BLaER1 (cell line): ENCODE measurements at regions not wholly inside any gene's neighbourhood (a gene's known extent, or its start where the extent isn't known, plus 50 kb on each side); places are given as distances from the start of the nearest gene placed in this dataset.
A peak's percentile ranks its signal among the peaks of the same experiment; 100 is the strongest.

Source experiments
- H3K27ac ChIP-seq: shearing (Covaris generic); formaldehyde crosslinking; 2 replicates; pipeline ENCODE4 v1.8.1; 2022
- H3K27me3 ChIP-seq: shearing (Covaris generic); formaldehyde crosslinking; 2 replicates; pipeline ENCODE4 v1.8.1; 2022
- H3K36me3 ChIP-seq: shearing (Covaris generic); formaldehyde crosslinking; 2 replicates; pipeline ENCODE4 v1.8.1; 2022
- H3K4me1 ChIP-seq: shearing (Covaris generic); formaldehyde crosslinking; 2 replicates; pipeline ENCODE4 v1.8.1; 2022
- H3K4me2 ChIP-seq: shearing (Covaris generic); formaldehyde crosslinking; 2 replicates; pipeline ENCODE4 v1.8.1; 2022
- H3K4me3 ChIP-seq: shearing (Covaris generic); formaldehyde crosslinking; 2 replicates; pipeline ENCODE4 v1.8.1; 2022
- H3K9ac ChIP-seq: shearing (Covaris generic); formaldehyde crosslinking; 2 replicates; pipeline ENCODE4 v1.8.1; 2022
- H3K9me3 ChIP-seq: shearing (Covaris generic); formaldehyde crosslinking; 2 replicates; pipeline ENCODE4 v1.8.1; 2022
- H4K20me1 ChIP-seq: shearing (Covaris generic); formaldehyde crosslinking; 2 replicates; pipeline ENCODE4 v1.8.1; 2022
- Cebpa-rat ChIP-seq: shearing (Covaris generic); IDR thresholded peaks from 2 replicates; pipeline ENCODE4 v1.8.1; 2022

DNA sequence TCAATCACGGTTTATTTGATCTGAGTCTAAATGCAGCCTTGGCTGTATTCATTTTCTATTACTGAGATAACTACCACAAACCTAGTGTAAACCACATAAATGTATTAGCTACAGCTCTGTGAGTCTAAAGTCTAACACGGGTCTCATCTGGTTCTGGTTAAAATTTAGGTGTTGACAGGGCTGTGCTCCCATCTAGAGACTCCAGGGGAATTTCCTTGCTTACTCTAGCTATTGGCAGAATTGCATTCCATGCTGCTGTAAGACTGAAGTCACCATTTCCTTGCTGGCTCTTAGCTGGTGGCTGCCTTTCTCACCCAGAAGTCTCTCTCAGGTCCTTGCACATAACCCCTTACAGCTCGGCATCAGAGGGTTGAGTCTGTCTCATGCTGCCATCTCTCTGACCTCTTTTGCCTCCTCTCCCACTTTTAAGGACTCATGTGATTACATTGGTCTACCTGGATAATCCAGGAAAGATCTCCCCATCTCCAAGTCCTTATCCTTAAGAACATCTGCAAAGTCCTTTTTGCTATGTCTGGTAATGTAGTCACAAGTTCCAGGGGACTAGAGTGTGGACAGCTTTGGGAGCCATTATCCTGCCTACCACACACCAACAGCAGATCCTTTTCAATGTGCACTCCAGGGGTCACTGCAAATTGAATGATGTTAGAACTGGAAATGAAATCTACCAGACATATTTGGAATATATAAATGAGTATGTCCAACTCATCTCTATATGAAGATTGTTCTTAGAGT is 207.0 kb upstream of the AGAP1 start:
- Histone ChIP-seq H3K27me3 (no peaks in the 10 kb centered on the region), H3K36me3 (no peaks in the 10 kb centered on the region), H3K4me1 (no peaks in the 10 kb centered on the region), H4K20me1 (no peaks in the 10 kb centered on the region), H3K4me2 (no peak overlapping the region), H3K4me3 (no peak overlapping the region), H3K27ac (no peak overlapping the region), H3K9ac (no peak overlapping the region), H3K9me3 (no peaks in the 10 kb centered on the region)
- TF ChIP-seq Cebpa-rat, result no peak

DNA sequence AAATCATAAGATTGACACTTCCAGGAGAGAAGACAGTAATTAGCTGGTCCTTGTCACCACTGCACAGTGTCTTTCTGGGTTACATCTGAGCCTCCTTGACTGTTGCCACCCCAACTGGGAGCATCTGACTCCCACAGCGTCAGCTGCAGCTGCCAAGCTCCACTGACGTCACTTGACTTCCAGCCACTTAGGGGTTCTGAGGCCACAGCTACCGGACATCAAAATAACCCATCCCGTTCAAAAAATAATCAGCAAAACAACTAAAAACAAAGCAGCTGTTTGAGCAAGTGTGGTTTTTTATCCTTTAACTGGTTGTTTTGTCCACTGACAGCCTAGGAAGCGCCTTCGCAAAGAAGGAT is 206.5 kb upstream of the AGAP1 start:
- TF ChIP-seq Cebpa-rat, result no peak
- H3K4me3 ChIP-seq, result no peak overlapping the region
- no peak overlapping the region for H3K4me2 ChIP-seq
- H4K20me1 ChIP-seq, result no peaks in the 10 kb centered on the region
- no peak overlapping the region for H3K9ac ChIP-seq
- H3K9me3 ChIP-seq, result no peaks in the 10 kb centered on the region
- H3K36me3 ChIP-seq, result no peaks in the 10 kb centered on the region
- no peaks in the 10 kb centered on the region for H3K27me3 ChIP-seq
- H3K27ac ChIP-seq, result no peak overlapping the region
- H3K4me1 ChIP-seq, result no peaks in the 10 kb centered on the region

DNA sequence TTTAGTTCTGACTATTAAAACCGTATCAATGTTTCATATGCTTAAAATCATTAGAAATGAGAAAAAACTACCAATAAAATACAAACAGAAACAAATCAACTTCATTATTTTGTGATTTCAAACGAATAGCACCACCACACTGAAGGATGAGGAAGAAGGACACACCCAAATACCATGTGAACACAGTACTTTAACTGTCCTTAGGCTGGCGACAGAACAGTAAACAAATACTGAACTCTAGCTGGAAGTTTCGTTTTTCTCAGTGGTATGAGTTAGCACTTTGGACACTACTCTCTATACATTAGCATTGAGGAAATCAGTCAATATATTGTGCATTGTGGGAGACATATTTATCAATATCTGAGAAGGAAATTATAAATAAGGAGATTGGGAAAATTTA is 202.4 kb upstream of the AGAP1 start:
- no peak overlapping the region for H3K27ac ChIP-seq

DNA sequence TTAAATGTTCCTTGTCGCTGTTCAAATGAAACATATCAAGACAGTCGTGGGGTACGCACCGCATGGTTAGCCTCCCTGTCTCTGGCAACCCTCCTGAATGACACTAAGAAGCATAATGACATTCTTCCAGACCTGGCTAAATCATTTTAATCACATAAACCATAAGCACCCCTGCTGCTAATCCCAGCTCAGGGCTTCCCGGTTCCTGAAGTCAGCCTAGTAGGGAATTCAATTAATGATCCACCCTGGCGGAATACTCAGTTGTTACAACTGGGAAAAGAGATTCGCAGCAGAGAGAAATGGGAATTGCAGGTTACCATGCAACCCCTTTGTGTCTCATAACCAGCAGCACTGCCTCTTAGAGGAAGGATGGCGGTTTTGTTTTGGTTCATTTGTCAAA is 200.8 kb upstream of the AGAP1 start:
- no peaks in the 10 kb centered on the region for H3K27me3 ChIP-seq
- H3K36me3 ChIP-seq, result no peaks in the 10 kb centered on the region
- H3K4me2 ChIP-seq, result no peak overlapping the region
- no peak overlapping the region for H3K27ac ChIP-seq
- H4K20me1 ChIP-seq, result no peaks in the 10 kb centered on the region
- no peaks in the 10 kb centered on the region for H3K9me3 ChIP-seq
- no peak overlapping the region for H3K9ac ChIP-seq
- TF ChIP-seq Cebpa-rat, result no peak
- H3K4me1 ChIP-seq, result peaks cover 17% of the 10 kb centered on the region
- H3K4me3 ChIP-seq, result no peak overlapping the region

More for the DNA sequence above, 202.4 kb upstream of the AGAP1 start:
- no peaks in the 10 kb centered on the region for H3K36me3 ChIP-seq
- no peak for TF ChIP-seq Cebpa-rat
- H3K4me3 ChIP-seq, result no peak overlapping the region
- peaks cover 17% of the 10 kb centered on the region for H3K4me1 ChIP-seq
- no peaks in the 10 kb centered on the region for H3K9me3 ChIP-seq
- H4K20me1 ChIP-seq, result no peaks in the 10 kb centered on the region
- no peaks in the 10 kb centered on the region for H3K27me3 ChIP-seq
- no peak overlapping the region for H3K4me2 ChIP-seq
- H3K9ac ChIP-seq, result no peak overlapping the region

DNA sequence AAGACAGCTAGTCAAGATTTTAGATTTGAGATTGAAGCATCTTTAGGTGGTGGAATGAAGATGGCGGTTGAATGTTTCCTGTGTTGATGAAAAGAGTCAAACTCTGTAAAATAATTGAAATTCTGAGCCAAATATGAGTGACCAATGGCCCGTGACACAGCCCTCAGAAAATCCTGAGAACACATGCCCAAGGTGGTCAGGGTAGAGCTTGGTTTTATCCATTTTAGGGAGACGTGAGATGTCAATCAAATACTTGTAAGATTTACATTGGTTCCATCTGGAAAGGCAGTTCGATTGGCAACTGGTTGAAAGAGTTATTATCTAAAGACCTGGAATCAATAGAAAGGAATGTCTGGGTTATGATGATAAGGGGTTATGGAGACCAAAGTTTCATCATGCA is 198.0 kb upstream of the AGAP1 start:
- H3K4me1 ChIP-seq, result peaks cover 31% of the 10 kb centered on the region
- H3K9me3 ChIP-seq, result no peaks in the 10 kb centered on the region
- no peak overlapping the region for H3K4me3 ChIP-seq
- no peaks in the 10 kb centered on the region for H3K27me3 ChIP-seq
- H4K20me1 ChIP-seq, result no peaks in the 10 kb centered on the region
- no peak overlapping the region for H3K27ac ChIP-seq
- no peak overlapping the region for H3K9ac ChIP-seq
- TF ChIP-seq Cebpa-rat, result no peak
- H3K36me3 ChIP-seq, result no peaks in the 10 kb centered on the region
- H3K4me2 ChIP-seq, result 0 out of 2 replicates have a peak overlapping the region, but pooled peaks have one; percentile 14

DNA sequence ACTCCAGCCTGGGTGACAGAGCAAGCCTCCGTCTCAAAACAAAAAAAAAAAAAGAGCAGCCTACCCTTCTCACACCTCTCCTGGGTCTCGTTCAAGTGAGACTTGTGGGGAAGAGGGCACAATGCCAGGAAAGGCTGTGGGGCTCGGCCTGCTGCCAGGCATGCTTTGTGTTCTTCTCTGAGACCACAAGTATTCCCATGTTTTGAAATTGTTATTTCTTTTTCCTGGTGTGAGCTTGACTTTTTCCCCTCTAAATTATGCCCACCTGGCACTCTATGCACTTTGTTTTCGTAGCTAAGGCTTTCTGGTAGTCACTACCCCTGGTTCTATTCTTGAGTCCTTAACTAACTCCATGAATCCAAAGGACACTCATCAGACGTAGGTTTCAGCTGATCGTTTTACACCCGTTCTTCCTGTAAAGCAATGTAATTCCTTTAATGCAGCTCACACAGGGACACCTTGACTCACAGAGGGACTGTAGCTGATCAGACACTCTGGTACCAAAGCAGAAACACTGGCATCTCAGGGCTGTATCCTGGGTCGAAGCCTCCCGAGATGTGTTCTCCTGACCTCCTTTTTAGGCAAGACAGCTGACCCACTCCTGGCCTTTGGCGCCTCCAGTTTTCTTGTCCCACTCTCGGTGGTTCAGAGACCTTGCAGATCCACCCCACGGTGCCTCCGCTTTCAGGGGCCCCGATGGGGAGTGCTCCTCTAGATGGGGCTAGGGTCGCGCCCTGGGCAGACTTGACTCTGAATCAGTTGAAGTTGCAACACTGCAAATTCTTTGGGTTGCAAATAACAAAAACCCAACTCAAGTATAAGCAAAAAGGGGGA is 193.3 kb upstream of the AGAP1 start:
- TF ChIP-seq Cebpa-rat, result no peak
- peak overlapping the region; percentile 37 for H3K4me2 ChIP-seq

DNA sequence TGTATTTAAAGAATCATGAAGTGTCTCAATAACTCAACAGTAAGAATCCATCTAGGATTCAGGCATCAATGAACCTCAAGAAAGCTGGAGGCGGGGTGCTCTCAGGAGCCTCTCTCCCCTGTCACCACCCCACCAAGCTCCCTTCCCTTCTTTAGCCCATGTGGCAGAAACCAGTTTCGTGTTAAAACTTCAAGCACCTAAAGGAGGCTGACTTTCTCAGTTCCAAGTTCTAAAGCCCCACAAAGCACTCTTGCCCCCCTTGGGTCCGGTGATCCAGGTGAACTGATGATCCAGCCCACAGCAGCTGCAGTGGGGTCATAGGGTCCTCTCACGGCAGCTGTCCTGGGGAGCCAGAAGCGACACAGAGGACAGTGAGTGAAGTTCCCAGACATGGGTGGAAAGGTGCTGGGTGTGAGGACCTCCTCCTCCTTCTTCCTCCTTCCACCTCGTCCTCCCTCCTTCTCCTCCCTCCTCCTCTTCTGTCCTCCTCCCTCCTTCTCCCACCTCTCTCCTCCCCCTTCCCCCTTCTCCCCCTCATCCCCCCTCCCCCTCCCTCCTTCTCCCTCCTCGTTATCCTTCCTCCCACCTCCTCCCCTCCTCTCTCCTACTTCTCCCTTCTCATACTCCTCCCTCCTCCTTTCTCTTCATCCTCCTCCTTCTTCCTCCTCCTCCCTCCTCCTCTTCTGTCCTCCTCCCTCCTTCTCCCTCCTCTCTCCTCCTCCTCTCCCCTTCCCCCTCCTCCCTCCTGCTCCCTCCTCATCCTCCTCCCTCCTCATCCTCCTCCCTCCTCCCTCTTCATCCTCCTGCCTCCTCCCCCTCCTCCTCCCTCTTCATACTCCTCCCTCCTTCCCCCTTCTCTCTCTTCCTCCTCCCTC is 192.4 kb upstream of the AGAP1 start:
- Histone ChIP-seq H3K36me3 (no peaks in the 10 kb centered on the region), H3K4me2 (no peak overlapping the region), H3K4me3 (no peak overlapping the region), H3K27ac (no peak overlapping the region), H3K4me1 (peaks cover 15% of the 10 kb centered on the region), H3K9ac (no peak overlapping the region), H3K27me3 (no peaks in the 10 kb centered on the region), H3K9me3 (peaks cover 11% of the 10 kb centered on the region), H4K20me1 (no peaks in the 10 kb centered on the region)
- TF ChIP-seq Cebpa-rat, result no peak

More for the DNA sequence above, 193.3 kb upstream of the AGAP1 start:
- peaks cover 3% of the 10 kb centered on the region; the same call in 1 of the 2 replicates for H3K9me3 ChIP-seq
- H3K27me3 ChIP-seq, result no peaks in the 10 kb centered on the region
- H4K20me1 ChIP-seq, result no peaks in the 10 kb centered on the region
- no peak overlapping the region for H3K9ac ChIP-seq
- H3K4me3 ChIP-seq, result no peak overlapping the region
- no peak overlapping the region for H3K27ac ChIP-seq
- no peaks in the 10 kb centered on the region for H3K36me3 ChIP-seq
- peaks cover 18% of the 10 kb centered on the region for H3K4me1 ChIP-seq

DNA sequence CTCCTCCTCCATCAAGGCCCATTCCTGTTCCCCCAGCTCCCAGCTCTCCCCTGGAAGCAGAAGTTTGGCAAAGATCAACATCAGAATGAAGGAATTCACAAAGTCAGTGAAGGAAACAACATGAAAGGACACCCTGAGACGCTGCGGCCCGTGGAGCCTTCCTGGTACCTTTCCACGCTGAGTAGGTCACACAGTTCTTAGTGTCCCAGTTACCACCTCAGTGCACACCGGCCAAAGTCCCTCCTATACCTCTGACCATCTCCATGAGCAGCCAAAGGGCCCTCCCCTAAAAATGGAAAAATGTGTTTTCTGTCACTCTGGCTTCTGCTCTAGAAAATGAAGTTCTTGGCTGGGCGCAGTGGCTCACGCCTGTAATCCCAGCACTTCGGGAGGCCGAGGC is 191.6 kb upstream of the AGAP1 start:
- peaks cover 14% of the 10 kb centered on the region for H3K9me3 ChIP-seq
- H3K4me2 ChIP-seq, result no peak overlapping the region
- TF ChIP-seq Cebpa-rat, result no peak
- peaks cover 15% of the 10 kb centered on the region for H3K4me1 ChIP-seq
- no peak overlapping the region for H3K4me3 ChIP-seq
- H3K36me3 ChIP-seq, result no peaks in the 10 kb centered on the region
- H3K9ac ChIP-seq, result no peak overlapping the region
- H3K27me3 ChIP-seq, result no peaks in the 10 kb centered on the region
- no peaks in the 10 kb centered on the region for H4K20me1 ChIP-seq
- H3K27ac ChIP-seq, result no peak overlapping the region

DNA sequence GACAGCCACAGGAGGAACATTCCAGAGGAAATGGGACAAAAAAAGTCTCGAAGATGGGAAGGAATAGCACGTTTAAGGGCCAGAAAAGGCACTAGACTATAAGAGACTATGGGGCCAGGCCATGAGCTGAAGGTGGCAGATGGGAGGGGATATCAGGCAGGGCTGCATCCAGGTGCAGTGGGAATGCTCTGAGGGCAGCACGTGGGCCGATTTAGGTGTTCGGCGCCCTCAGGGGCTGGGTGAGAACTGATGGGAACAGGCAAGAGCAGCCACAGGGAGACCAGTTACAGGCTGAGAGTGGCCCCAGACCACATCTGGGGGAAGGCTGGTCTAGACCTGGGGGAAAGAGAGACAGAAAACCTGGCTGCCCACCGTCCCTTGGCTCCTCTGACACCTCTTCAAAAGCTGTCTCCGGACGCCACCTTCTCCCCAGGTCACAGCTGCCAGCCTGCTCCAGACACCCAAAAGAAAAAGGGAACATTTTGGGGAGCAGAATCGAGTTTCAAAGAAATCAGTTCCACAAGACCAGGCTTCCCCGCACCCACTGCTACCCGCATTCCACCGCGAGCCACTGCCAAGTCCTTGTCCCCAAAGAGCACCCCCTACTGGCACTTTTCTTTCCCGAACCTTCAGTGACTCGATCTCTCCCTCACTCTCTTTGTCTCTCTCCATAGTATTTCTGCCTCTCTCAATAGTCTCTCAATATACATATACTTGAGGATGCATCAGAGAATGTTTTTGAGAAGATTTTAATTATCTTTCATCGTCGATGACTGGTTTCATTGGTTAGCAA is 190.1 kb upstream of the AGAP1 start:
- Histone ChIP-seq H3K9me3 (peaks cover 14% of the 10 kb centered on the region), H3K4me2 (no peak overlapping the region), H3K4me3 (no peak overlapping the region), H3K27ac (no peak overlapping the region), H3K27me3 (no peaks in the 10 kb centered on the region), H3K4me1 (peaks cover 15% of the 10 kb centered on the region), H3K9ac (no peak overlapping the region), H3K36me3 (no peaks in the 10 kb centered on the region), H4K20me1 (no peaks in the 10 kb centered on the region)
- TF ChIP-seq Cebpa-rat, result no peak
